ENCODE measurements at regions not wholly inside any gene's neighbourhood (a gene's known extent, or its start where the extent isn't known, plus 50 kb on each side); places are given as distances from the start of the nearest gene placed in this dataset.

DNA sequence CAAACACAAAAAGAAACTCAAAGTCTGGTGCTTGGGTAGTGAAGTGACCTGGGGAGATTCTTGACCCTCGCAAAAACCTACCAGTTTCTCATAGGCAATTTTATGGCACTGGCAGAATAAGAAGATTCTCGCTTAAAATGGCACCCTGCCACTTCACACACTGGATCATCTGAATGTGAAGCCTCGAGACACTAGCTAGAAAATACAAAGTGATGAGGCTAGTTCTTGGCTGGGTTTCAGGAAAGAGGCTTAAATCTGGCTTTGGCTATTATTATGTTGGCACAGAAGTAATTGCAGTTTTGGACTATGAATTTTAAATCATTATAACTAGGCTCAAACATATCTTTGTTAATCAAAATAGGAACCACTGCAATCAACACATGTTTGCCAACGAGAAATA lies 634.7 kb upstream of the BOD1L1 start:
- H3K36me3 ChIP-seq, result no peaks in the 10 kb centered on the region
- H3K9me3 ChIP-seq, result no peaks in the 10 kb centered on the region
- DNase-seq (ENCODE audit: low spot score), result no peak
- intact Hi-C loops (cut with DNase I), result no loop called here
- TF ChIP-seq, protein P1, sequence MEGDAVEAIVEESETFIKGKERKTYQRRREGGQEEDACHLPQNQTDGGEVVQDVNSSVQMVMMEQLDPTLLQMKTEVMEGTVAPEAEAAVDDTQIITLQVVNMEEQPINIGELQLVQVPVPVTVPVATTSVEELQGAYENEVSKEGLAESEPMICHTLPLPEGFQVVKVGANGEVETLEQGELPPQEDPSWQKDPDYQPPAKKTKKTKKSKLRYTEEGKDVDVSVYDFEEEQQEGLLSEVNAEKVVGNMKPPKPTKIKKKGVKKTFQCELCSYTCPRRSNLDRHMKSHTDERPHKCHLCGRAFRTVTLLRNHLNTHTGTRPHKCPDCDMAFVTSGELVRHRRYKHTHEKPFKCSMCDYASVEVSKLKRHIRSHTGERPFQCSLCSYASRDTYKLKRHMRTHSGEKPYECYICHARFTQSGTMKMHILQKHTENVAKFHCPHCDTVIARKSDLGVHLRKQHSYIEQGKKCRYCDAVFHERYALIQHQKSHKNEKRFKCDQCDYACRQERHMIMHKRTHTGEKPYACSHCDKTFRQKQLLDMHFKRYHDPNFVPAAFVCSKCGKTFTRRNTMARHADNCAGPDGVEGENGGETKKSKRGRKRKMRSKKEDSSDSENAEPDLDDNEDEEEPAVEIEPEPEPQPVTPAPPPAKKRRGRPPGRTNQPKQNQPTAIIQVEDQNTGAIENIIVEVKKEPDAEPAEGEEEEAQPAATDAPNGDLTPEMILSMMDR (IDR thresholded peaks at IDR 0.05), result no peak
- TF ChIP-seq POLR2A (IDR thresholded peaks at IDR 0.05) (no peak), POLR2AphosphoS5 (IDR thresholded peaks at IDR 0.05) (no peak)
- H3K4me1 ChIP-seq (replicated peaks), result no peaks in the 10 kb centered on the region
- 55% methylated on average over 4 of the region's 4 CpGs for WGBS
- H3K4me3 ChIP-seq, result no peak overlapping the region
- no peaks in the 10 kb centered on the region for H3K27me3 ChIP-seq (replicated peaks; ENCODE audit: insufficient read depth)
- no peak overlapping the region for H3K27ac ChIP-seq

- WGBS, result 77% methylated on average over 4 of the region's 4 CpGs
- no peaks in the 10 kb centered on the region for H3K36me3 ChIP-seq
- H3K27me3 ChIP-seq (replicated peaks; ENCODE audit: insufficient read depth), result no peaks in the 10 kb centered on the region
- no peaks in the 10 kb centered on the region for H3K9me3 ChIP-seq
- DNase-seq (ENCODE audit: low spot score), result no peak
- intact Hi-C loops (cut with DNase I), result no loop called here
- TF ChIP-seq POLR2AphosphoS5 (IDR thresholded peaks at IDR 0.05) (no peak), POLR2A (IDR thresholded peaks at IDR 0.05) (no peak)
- TF ChIP-seq, protein P1 (IDR thresholded peaks at IDR 0.05), result no peak
- no peak overlapping the region for H3K4me3 ChIP-seq
- no peaks in the 10 kb centered on the region for H3K4me1 ChIP-seq (replicated peaks)
- H3K27ac ChIP-seq, result no peak overlapping the region
These were observed 636.9 kb upstream of the BOD1L1 start for GRCh38 chr4:14264437-14264836.

DNA sequence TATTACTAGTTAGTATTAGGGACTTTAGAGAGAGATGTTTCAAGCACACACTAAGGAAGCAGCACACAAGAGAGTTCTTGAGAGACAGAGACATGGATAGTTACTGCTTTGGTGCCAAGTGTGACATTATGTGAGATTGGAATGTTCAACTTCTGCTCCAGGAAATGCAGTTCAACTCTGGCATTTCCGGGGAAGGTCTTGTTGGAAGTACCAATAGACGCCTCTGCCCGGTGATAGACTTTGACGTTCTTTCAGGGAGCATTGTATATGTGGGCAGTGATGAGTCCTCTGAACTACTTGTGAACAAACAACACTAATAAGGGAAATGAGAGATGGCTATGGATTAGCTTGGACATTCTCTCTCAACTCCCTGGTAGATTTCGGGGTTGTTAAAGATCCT lies 638.1 kb upstream of the BOD1L1 start:
- 84% methylated on average over 5 of the region's 5 CpGs for WGBS
- DNase-seq (ENCODE audit: low spot score), result no peak
- no peak overlapping the region for H3K4me3 ChIP-seq
- no peaks in the 10 kb centered on the region for H3K36me3 ChIP-seq
- TF ChIP-seq, protein P1 (IDR thresholded peaks at IDR 0.05), result no peak
- TF ChIP-seq POLR2A (IDR thresholded peaks at IDR 0.05) (no peak), POLR2AphosphoS5 (IDR thresholded peaks at IDR 0.05) (no peak)
- no peaks in the 10 kb centered on the region for H3K9me3 ChIP-seq
- no peaks in the 10 kb centered on the region for H3K27me3 ChIP-seq (replicated peaks; ENCODE audit: insufficient read depth)
- intact Hi-C loops (cut with DNase I), result no loop called here
- H3K4me1 ChIP-seq (replicated peaks), result no peaks in the 10 kb centered on the region
- no peak overlapping the region for H3K27ac ChIP-seq

- H3K9me3 ChIP-seq, result no peaks in the 10 kb centered on the region
- H3K4me1 ChIP-seq (replicated peaks), result no peaks in the 10 kb centered on the region
- no peak overlapping the region for H3K27ac ChIP-seq
- intact Hi-C loops (cut with DNase I), result no loop called here
- 86% methylated on average over 9 of the region's 9 CpGs for WGBS
- no peak overlapping the region for H3K4me3 ChIP-seq
- no peak for DNase-seq (ENCODE audit: low spot score)
- no peaks in the 10 kb centered on the region for H3K27me3 ChIP-seq (replicated peaks; ENCODE audit: insufficient read depth)
- TF ChIP-seq POLR2AphosphoS5 (IDR thresholded peaks at IDR 0.05) (no peak), POLR2A (IDR thresholded peaks at IDR 0.05) (no peak)
- TF ChIP-seq, protein P1 (IDR thresholded peaks at IDR 0.05), result no peak
- H3K36me3 ChIP-seq, result no peaks in the 10 kb centered on the region
These were observed 640.0 kb upstream of the BOD1L1 start for GRCh38 chr4:14267373-14268060.

DNA sequence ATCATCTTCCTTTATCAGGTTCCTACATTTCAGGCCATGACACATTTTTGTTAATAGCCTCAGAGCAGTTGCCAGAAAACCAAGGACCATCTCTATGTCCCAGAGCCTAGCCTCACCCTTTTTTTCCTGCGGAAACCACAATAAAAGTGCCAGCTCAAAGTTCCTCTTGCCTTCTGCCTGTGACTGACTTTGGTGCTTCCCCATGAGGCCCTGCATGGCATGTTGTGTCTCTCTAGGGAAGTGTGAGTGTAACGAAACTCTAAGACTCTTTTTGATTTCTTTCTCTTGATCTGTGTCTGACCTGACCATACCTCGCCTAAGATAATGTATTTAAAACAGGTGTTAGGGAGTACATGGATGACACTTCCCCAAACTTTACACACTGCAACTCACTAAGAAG lies 642.3 kb upstream of the BOD1L1 start:
- intact Hi-C loops (cut with DNase I), result no loop called here
- Histone ChIP-seq H3K4me3 (no peak overlapping the region), H3K4me1 (replicated peaks) (no peaks in the 10 kb centered on the region), H3K27ac (no peak overlapping the region), H3K27me3 (replicated peaks; ENCODE audit: insufficient read depth) (no peaks in the 10 kb centered on the region), H3K36me3 (no peaks in the 10 kb centered on the region), H3K9me3 (no peaks in the 10 kb centered on the region)
- no peak for TF ChIP-seq POLR2A (IDR thresholded peaks at IDR 0.05)
- TF ChIP-seq, protein P1 (IDR thresholded peaks at IDR 0.05), result no peak
- 57% methylated on average over 3 of the region's 3 CpGs for WGBS
- DNase-seq (ENCODE audit: low spot score), result no peak
